Natural killer cell (primary cell): ENCODE measurements at regions not wholly inside any gene's neighbourhood (a gene's known extent, or its start where the extent isn't known, plus 50 kb on each side); places are given as distances from the start of the nearest gene placed in this dataset.

Source experiments
- ATAC-seq, 3 donors: fragments of 150-1000 bp in 2 of 3; fragments of 200-7000 bp in 1 of 3; cut with Tn5 transposase; 1 replicate in 1 of 3; 2 replicates in 2 of 3; pipeline ENCODE4 v1.10.0; 2021; ENCODE audit warnings: mild to moderate bottlenecking in 2 of 3, moderate library complexity in 2 of 3
- DNase-seq, 2 donors: peaks; one replicate each; pipeline versions ENCODE4 v3.0.0 to v3.0.0-alpha.2; 2013 to 2021; ENCODE audit warnings: mixed read lengths in 1 of 2
- H3K27ac ChIP-seq: one replicate; pipeline ENCODE4 v1.5.1; 2013; ENCODE audit warnings: mild to moderate bottlenecking, low read length
- H3K27me3 ChIP-seq: one replicate; pipeline ENCODE4 v1.6.1; 2013; ENCODE audit warnings: low read length; ENCODE audit not compliant: control insufficient read depth, insufficient read depth
- H3K36me3 ChIP-seq: one replicate; pipeline ENCODE4 v1.6.1; 2013; ENCODE audit warnings: low read length; ENCODE audit not compliant: control insufficient read depth, insufficient read depth
- H3K4me1 ChIP-seq: one replicate; pipeline ENCODE4 v1.6.1; 2013; ENCODE audit warnings: low read length; ENCODE audit not compliant: control insufficient read depth, insufficient read depth
- H3K4me3 ChIP-seq: one replicate; pipeline ENCODE4 v1.5.1; 2013; ENCODE audit warnings: low read length
- H3K9me3 ChIP-seq: one replicate; pipeline ENCODE4 v1.6.1; 2013; ENCODE audit warnings: low read length; ENCODE audit not compliant: control insufficient read depth, insufficient read depth
- H3K27ac Mint-ChIP-seq, 2 donors: one replicate each; pipeline ENCODE4 v1.8.0; 2022; ENCODE audit warnings: mild to moderate bottlenecking in 2 of 2, mixed read lengths in 2 of 2, moderate library complexity in 1 of 2
- H3K27me3 Mint-ChIP-seq, 2 donors: one replicate each; pipeline ENCODE4 v1.8.0; 2022; ENCODE audit warnings: low read depth in 2 of 2, mixed read lengths in 2 of 2
- H3K36me3 Mint-ChIP-seq: one replicate; pipeline ENCODE4 v1.8.0; 2022; ENCODE audit warnings: mixed read lengths
- H3K4me1 Mint-ChIP-seq, 2 donors: one replicate each; pipeline ENCODE4 v1.8.0; 2022; ENCODE audit warnings: mixed read lengths in 2 of 2
- H3K4me3 Mint-ChIP-seq: one replicate; pipeline ENCODE4 v1.8.0; 2022; ENCODE audit warnings: mild to moderate bottlenecking, moderate library complexity, mixed read lengths
- H3K9me3 Mint-ChIP-seq, 2 donors: one replicate each; pipeline ENCODE4 v1.8.0; 2022; ENCODE audit warnings: mixed read lengths in 2 of 2
- WGBS: methylation state at CpG from one replicate; pipeline ENCODE4 v1.1.7; 2013; ENCODE audit warnings: missing lambda C conversion rate; ENCODE audit not compliant: insufficient coverage; 5-methylcytosine and 5-hydroxymethylcytosine counted together
- intact Hi-C: fragments of 100-400 bp; cut with micrococcal nuclease; formaldehyde crosslinking; loops from one replicate; pipeline ENCODE4 v1.14.2; 2022
- TF ChIP-seq, protein P1 (sequence below): fragments of 200-600 bp; IDR thresholded peaks from one replicate; pipeline ENCODE4 v1.8.0; 2022; ENCODE audit warnings: antibody characterized with exemption

- 84% methylated on average over 14 of the region's 14 CpGs for WGBS
- TF ChIP-seq, protein P1, sequence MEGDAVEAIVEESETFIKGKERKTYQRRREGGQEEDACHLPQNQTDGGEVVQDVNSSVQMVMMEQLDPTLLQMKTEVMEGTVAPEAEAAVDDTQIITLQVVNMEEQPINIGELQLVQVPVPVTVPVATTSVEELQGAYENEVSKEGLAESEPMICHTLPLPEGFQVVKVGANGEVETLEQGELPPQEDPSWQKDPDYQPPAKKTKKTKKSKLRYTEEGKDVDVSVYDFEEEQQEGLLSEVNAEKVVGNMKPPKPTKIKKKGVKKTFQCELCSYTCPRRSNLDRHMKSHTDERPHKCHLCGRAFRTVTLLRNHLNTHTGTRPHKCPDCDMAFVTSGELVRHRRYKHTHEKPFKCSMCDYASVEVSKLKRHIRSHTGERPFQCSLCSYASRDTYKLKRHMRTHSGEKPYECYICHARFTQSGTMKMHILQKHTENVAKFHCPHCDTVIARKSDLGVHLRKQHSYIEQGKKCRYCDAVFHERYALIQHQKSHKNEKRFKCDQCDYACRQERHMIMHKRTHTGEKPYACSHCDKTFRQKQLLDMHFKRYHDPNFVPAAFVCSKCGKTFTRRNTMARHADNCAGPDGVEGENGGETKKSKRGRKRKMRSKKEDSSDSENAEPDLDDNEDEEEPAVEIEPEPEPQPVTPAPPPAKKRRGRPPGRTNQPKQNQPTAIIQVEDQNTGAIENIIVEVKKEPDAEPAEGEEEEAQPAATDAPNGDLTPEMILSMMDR: no peak
- Histone ChIP-seq H3K9me3 (no peaks in the 10 kb centered on the region), H3K36me3 (no peaks in the 10 kb centered on the region), H3K27me3 (no peaks in the 10 kb centered on the region), H3K4me3 (no peak overlapping the region), H3K4me1 (no peaks in the 10 kb centered on the region), H3K27ac (no peak overlapping the region)
- Mint-ChIP-seq H3K4me3 (no peak overlapping the region), H3K27ac (no peak overlapping the region), H3K36me3 (no peaks in the 10 kb centered on the region), H3K4me1 (no peaks in the 10 kb centered on the region), H3K27me3 (peaks cover 9 to 10% of the 10 kb centered on the region in 2 donors), H3K9me3 (no peaks in the 10 kb centered on the region)
- intact Hi-C loops: no loop called here
- ATAC-seq: peak in 1 of 3 donors; percentile 30
- DNase-seq: no peak
These were observed 205.3 kb upstream of the C1orf174 start for GRCh38 chr1:4105300-4105880.

DNA sequence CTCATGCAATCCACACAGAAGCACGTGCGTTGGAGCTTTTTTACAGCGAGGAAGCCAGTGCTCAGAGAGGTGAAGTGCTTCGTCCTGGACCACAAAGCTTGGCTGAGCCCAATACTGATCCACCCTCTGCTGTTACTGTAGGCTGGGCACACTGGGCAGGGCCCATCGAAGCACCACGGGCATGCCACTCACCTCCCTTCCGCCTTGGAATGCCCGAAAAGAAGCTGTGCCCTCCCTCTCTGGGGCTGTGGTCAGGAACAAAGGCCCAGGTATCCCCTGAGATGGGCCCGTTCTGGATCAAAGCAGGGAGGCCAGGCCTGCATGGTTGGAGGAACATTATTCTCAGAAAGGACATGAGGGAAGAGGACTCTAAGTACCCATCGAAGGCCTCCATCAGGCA, 206.7 kb upstream of the C1orf174 start:
- 78% methylated on average over 10 of the region's 10 CpGs for WGBS
- Mint-ChIP-seq H3K9me3 (no peaks in the 10 kb centered on the region), H3K27ac (no peak overlapping the region), H3K4me3 (no peak overlapping the region), H3K4me1 (no peaks in the 10 kb centered on the region), H3K27me3 (peaks cover 0 to 6% of the 10 kb centered on the region in 2 donors), H3K36me3 (no peaks in the 10 kb centered on the region)
- Histone ChIP-seq H3K27ac (no peak overlapping the region), H3K9me3 (no peaks in the 10 kb centered on the region), H3K4me3 (no peak overlapping the region), H3K36me3 (no peaks in the 10 kb centered on the region), H3K4me1 (no peaks in the 10 kb centered on the region), H3K27me3 (no peaks in the 10 kb centered on the region)
- intact Hi-C loops: no loop called here
- ATAC-seq: no peak
- DNase-seq: no peak
- TF ChIP-seq, protein P1: no peak

DNA sequence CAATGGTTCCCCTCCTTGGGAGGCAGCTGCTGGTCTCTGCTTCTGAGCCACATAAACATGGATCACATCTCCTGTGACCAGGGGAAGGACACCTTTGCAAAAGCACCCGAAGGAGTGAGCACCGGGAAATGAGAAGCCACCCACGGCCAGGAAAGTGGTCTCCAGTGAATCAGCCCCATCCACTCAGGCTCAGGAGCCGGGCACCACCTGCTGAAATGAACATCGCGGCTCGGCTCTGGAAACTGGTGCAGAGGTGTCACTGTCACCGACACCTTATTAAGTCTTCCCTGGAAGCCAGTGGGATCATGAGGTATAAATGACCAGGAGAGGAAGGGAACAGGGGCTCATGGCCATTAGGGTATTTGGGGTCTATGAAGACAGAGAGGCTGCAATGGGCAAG, 207.2 kb upstream of the C1orf174 start:
- H3K27me3 ChIP-seq: no peaks in the 10 kb centered on the region
- peaks cover 0 to 6% of the 10 kb centered on the region in 2 donors for H3K27me3 Mint-ChIP-seq
- no peaks in the 10 kb centered on the region for H3K9me3 ChIP-seq
- intact Hi-C loops: no loop called here
- no peaks in the 10 kb centered on the region for H3K36me3 ChIP-seq
- no peak overlapping the region for H3K27ac Mint-ChIP-seq
- no peaks in the 10 kb centered on the region for H3K36me3 Mint-ChIP-seq
- DNase-seq (no peak), ATAC-seq (no peak)
- WGBS: 86% methylated on average over 8 of the region's 8 CpGs
- H3K27ac ChIP-seq: no peak overlapping the region
- no peak overlapping the region for H3K4me3 ChIP-seq
- H3K9me3 Mint-ChIP-seq: no peaks in the 10 kb centered on the region
- TF ChIP-seq, protein P1: no peak
- H3K4me3 Mint-ChIP-seq: no peak overlapping the region
- no peaks in the 10 kb centered on the region for H3K4me1 Mint-ChIP-seq
- H3K4me1 ChIP-seq: no peaks in the 10 kb centered on the region

DNA sequence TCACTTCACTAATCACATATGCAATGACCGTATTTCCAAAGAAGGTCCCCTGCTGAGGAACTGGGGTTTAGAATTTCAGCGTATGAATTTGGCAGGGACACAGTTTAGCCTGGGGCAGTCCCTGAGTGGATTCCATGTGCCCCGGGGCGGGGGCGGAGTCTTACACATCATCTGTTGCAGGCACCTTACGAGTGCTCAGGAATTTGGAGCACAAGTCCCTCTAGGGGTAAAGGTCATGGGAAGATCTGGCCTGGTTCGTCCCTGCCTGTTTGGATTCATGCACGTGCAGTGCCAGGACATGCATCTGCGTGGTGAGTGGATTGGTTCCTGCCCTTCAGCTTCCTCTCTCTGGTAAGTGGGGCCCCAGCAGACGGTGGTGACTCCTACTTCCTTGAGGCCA, 208.3 kb upstream of the C1orf174 start:
- Histone ChIP-seq H3K27ac (no peak overlapping the region), H3K27me3 (no peaks in the 10 kb centered on the region), H3K4me1 (no peaks in the 10 kb centered on the region), H3K36me3 (no peaks in the 10 kb centered on the region), H3K9me3 (no peaks in the 10 kb centered on the region), H3K4me3 (no peak overlapping the region)
- Mint-ChIP-seq H3K27me3 (peaks cover 0 to 6% of the 10 kb centered on the region in 2 donors), H3K27ac (no peak overlapping the region), H3K4me3 (no peak overlapping the region), H3K9me3 (no peaks in the 10 kb centered on the region), H3K36me3 (no peaks in the 10 kb centered on the region), H3K4me1 (no peaks in the 10 kb centered on the region)
- no peak for ATAC-seq
- no peak for DNase-seq
- intact Hi-C loops: no loop called here
- 60% methylated on average over 10 of the region's 10 CpGs for WGBS
- TF ChIP-seq, protein P1: no peak
